Mucosa of gallbladder (tissue), 1 donor: ENCODE measurements at regions not wholly inside any gene's neighbourhood (a gene's known extent, or its start where the extent isn't known, plus 50 kb on each side); places are given as distances from the start of the nearest gene placed in this dataset.

ENCODE experiments used
- DNase-seq: peaks from one replicate; pipeline ENCODE4 v3.0.0-alpha.2; 2020; ENCODE audit warnings: low spot score
- donor health status: DM: no; HTN: no; CAD: no.

GRCh38 chr2:15042801-15043217 lies 410.3 kb downstream of the LRATD1 start:
- no peak for DNase-seq

- DNase-seq = no peak
These were observed 411.0 kb downstream of the LRATD1 start for GRCh38 chr2:15043336-15044058.

DNA sequence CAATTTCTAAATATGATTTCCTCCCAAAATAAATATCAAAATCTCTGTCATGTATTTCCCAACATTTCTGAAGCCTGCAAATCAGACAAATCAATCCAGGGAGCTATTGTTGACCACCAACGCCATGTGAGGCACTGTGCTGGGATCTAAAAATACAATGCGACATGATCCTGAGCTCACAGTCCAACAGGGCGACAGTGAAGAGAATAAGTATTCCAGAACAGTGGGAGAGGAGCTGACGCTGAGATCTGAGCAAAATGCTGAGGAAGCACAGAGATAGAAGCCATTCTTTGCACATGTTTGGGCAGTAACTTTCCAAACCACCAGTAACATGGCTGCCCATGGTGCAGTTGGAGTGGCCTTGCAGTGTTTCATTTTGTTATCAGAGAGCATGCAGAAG lies 412.5 kb downstream of the LRATD1 start:
- DNase-seq = no peak

GRCh38 chr2:15047184-15047583 lies 414.7 kb downstream of the LRATD1 start:
- DNase-seq = no peak

DNA sequence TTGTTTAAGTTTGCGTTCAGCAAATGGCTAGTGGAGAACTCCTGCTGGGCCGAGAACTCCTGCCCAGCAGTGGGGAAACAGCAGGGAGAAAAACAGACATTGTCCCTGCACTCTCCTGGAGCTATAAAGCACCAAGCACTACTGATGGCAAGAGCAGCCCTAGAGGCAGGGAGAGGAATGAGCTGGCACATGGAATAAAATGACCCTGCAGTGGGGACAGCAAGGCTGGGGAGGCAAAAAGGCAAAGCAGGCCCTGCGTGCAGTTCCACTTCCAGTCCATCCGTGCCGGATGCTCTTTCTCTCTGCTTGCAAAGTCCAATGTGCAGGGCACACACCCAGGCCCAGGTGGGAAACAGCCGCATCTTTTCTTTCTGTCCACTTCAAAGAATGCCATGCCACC lies 415.5 kb downstream of the LRATD1 start:
- no peak for DNase-seq

GRCh38 chr2:15049096-15049993 lies 416.8 kb downstream of the LRATD1 start:
- no peak for DNase-seq

DNA sequence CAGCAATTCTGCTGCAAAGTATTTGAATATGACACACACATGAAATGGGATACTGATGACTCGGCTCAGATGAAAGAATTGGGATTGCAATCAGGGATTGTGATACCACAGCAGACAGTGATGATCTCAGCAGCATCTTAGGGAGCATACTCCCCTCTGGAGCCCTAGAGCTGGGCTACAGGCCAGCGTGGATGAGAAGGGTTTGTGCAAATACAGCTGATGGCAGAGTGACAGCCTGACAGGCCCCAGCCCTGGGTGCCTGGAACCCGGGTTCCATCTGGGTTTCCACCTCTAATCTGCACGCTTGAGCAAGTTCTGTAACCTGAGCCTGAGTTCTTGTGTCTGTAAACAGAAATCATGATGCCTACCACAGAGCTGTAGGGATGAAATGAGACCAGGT lies 418.0 kb downstream of the LRATD1 start:
- DNase-seq = no peak

- DNase-seq = no peak
These were observed 421.0 kb downstream of the LRATD1 start for GRCh38 chr2:15053542-15053941.

GRCh38 chr2:15058015-15058720 lies 425.7 kb downstream of the LRATD1 start:
- no peak for DNase-seq

DNA sequence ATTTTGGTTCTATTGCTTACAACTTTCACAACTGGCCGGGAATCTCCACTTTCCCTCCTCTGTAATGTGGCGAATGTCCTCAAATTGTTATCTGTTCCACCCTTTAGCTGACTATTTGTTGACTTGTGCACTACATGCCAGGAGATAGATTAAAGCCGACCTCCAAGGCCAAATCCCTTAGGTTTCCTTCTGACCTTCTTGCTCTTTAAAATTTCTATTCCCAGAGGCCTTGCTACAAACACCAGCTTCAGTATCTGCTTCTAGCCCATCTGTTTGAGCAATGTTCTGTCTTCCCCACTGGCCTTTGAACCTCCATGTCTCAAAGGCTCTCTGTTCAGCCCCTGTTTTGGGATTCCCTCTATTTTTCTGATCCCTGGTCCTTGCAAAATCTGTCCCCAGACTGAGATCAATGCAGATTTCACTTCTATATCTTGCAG lies 426.2 kb downstream of the LRATD1 start:
- no peak for DNase-seq

DNA sequence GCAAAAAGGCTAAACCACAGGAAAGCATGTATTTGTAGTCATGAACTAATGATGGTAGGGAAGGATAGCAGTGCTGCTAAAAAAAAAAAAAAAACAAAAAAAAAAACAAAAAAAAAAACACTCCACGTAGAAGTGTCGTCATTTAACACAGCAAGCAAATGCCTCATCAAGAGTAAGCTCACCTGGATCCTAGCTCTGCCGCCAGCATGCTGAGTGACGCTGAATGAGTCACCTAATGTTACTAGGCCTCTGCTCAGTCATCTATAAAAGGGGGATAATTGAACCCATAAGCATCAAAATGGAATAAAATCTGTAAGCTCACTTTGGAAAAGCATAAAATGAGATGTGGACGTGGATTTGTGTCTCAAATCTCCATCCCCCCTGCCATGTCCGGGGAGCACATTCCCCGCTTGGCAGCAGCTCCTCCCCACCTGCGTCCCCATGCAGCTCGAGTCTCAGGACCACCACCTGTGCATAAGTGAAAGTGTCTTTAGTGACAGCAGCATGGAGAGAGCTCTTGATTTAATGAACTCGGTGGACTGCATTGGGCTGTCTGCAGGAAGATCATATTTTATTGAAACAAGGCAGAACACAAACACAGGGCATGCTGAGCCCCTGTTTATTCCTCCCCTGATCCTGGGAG lies 427.5 kb downstream of the LRATD1 start:
- DNase-seq = no peak

- no peak for DNase-seq
These were observed 428.8 kb downstream of the LRATD1 start for GRCh38 chr2:15061268-15061667.

DNA sequence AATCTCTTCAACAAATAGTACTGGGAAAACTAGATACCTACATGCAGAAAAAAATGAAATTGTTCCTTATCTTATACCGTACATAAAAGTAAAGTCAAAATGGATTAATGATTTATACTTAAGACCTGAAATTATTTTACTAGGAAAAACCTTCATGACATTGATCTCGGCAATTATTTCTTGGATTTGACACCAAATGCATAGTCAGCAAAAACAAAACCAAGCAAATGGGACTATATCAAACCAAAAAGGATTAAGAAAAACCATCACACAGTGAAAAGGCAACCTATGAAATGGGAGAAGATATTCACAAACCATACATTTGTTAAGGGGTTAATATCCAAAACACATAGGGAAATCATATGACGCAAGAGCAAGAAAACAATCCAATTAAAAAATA lies 433.6 kb downstream of the LRATD1 start:
- DNase-seq = no peak

DNA sequence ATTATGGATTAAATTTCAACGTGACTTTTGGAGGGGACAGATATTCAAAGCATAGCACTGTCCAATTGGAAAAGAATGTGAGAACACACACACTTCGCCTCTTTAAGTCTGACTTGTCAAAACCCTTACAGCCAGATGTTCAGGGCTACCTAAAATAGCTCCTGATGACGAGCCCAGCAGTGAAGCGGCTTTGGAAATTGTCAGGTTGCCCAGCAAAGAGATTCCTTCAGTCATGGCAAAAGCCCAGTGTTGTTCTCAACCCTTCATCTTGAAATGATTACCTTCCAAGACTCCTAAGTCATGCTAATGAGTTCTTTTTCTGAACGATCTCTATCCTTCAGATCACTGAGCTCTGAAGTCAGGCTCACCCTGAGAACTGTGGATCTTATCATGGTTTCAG lies 436.6 kb downstream of the LRATD1 start:
- no peak for DNase-seq

DNA sequence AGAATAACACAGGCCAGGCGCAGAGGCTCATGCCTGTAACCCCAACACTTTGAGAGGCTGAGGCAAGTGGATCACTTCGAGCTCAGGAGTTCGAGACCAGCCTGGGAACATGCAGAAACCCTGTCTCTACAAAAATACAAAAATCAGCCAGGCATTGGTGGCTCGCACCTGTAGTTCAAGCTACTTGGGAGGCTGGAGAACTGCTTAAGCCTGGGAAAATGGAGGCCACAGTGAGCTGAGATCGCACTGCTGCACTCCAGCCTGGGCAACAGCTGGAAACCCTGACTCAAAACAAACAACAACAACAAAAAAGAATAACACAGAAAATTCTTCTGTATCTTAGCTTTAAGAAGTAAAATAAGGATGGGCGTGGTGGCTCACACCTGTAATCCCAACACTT lies 440.3 kb downstream of the LRATD1 start:
- no peak for DNase-seq

GRCh38 chr2:15073664-15074063 lies 441.1 kb downstream of the LRATD1 start:
- DNase-seq = no peak

GRCh38 chr2:15074319-15074718 lies 441.8 kb downstream of the LRATD1 start:
- no peak for DNase-seq

GRCh38 chr2:15074751-15075700 lies 442.5 kb downstream of the LRATD1 start:
- no peak for DNase-seq

GRCh38 chr2:15076668-15077067 lies 444.2 kb downstream of the LRATD1 start:
- DNase-seq = no peak

GRCh38 chr2:15081356-15081755 lies 448.8 kb downstream of the LRATD1 start:
- no peak for DNase-seq
